WTC11 (cell line): ENCODE measurements at regions not wholly inside any gene's neighbourhood (a gene's known extent, or its start where the extent isn't known, plus 50 kb on each side); places are given as distances from the start of the nearest gene placed in this dataset.

ENCODE experiments used
- ATAC-seq: fragments of 200-7000 bp; cut with Tn5 transposase; 2 replicates; pipeline ENCODE4 v1.10.0; 2021; ENCODE audit warnings: mild to moderate bottlenecking, moderate library complexity
- CTCF ChIA-PET: fragments of 300-600 bp; sonication (Branson Sonifier 250); formaldehyde crosslinking; loops from one replicate; lab custom pipeline; 2021; ENCODE audit warnings: antibody characterized with exemption; lab: Charles Lee
- POLR2A ChIA-PET: fragments of 350-600 bp; sonication (Branson Sonifier 250); formaldehyde crosslinking; loops from one replicate; lab custom pipeline; 2021; ENCODE audit warnings: antibody characterized with exemption; lab: Charles Lee
- DNase-seq: peaks from one replicate; pipeline ENCODE4 v3.0.0; 2021; ENCODE audit warnings: low spot score
- H3K27ac Mint-ChIP-seq: 2 replicates; pipeline ENCODE4 v1.8.0; 2021; ENCODE audit warnings: mixed read lengths
- H3K27me3 Mint-ChIP-seq: 2 replicates; pipeline ENCODE4 v1.8.0; 2021; ENCODE audit warnings: low read depth, mild to moderate bottlenecking, moderate library complexity, mixed read lengths
- H3K36me3 Mint-ChIP-seq: 2 replicates; pipeline ENCODE4 v1.8.0; 2021; ENCODE audit warnings: mixed read lengths
- H3K4me1 Mint-ChIP-seq: 2 replicates; pipeline ENCODE4 v1.8.0; 2022; ENCODE audit warnings: mixed read lengths
- H3K4me3 Mint-ChIP-seq: 2 replicates; pipeline ENCODE4 v1.8.0; 2021; ENCODE audit warnings: mild to moderate bottlenecking, moderate library complexity, mixed read lengths
- H3K9me3 Mint-ChIP-seq: 2 replicates; pipeline ENCODE4 v1.8.0; 2021; ENCODE audit warnings: mixed read lengths
- ATF1 ChIP-seq: sonication (generic); formaldehyde crosslinking; IDR thresholded peaks from 2 replicates; pipeline ENCODE4 v1.8.1; 2023; ENCODE audit warnings: mild to moderate bottlenecking, moderate library complexity, missing genetic modification reagents
- E2F1 ChIP-seq: sonication (generic); formaldehyde crosslinking; IDR thresholded peaks from 2 replicates; pipeline ENCODE4 v1.8.0; 2022; ENCODE audit warnings: mild to moderate bottlenecking, missing genetic modification reagents
- ETV6 ChIP-seq: sonication (generic); formaldehyde crosslinking; IDR thresholded peaks from 2 replicates; pipeline ENCODE4 v1.8.1; 2022; ENCODE audit warnings: mild to moderate bottlenecking, missing genetic modification reagents
- GABPB1 ChIP-seq: sonication (generic); formaldehyde crosslinking; IDR thresholded peaks from 2 replicates; pipeline ENCODE4 v1.8.1; 2023; ENCODE audit warnings: mild to moderate bottlenecking, missing genetic modification reagents
- HMGXB4 ChIP-seq: sonication (generic); formaldehyde crosslinking; IDR thresholded peaks from 2 replicates; pipeline ENCODE4 v1.8.1; 2023; ENCODE audit warnings: mild to moderate bottlenecking, moderate library complexity, missing genetic modification reagents
- IRF1 ChIP-seq: sonication (generic); formaldehyde crosslinking; IDR thresholded peaks from 2 replicates; pipeline ENCODE4 v1.8.0; 2023; ENCODE audit warnings: missing genetic modification reagents
- JAZF1 ChIP-seq: fragments of 250-450 bp; sonication (Bioruptor Pico); IDR thresholded peaks from 2 replicates; pipeline ENCODE4 v1.9.0; 2021; ENCODE audit warnings: moderate library complexity, mild to moderate bottlenecking, inconsistent platforms
- KAT7 ChIP-seq: sonication (generic); formaldehyde crosslinking; IDR thresholded peaks from 2 replicates; pipeline ENCODE4 v1.8.1; 2023; ENCODE audit warnings: missing genetic modification reagents, mild to moderate bottlenecking, borderline replicate concordance
- MAX ChIP-seq: sonication (generic); formaldehyde crosslinking; IDR thresholded peaks from 2 replicates; pipeline ENCODE4 v1.8.0; 2022; ENCODE audit warnings: mild to moderate bottlenecking, missing genetic modification reagents
- MLX ChIP-seq: sonication (generic); formaldehyde crosslinking; IDR thresholded peaks from 2 replicates; pipeline ENCODE4 v1.8.1; 2023; ENCODE audit warnings: mild to moderate bottlenecking, missing genetic modification reagents, moderate library complexity
- NFE2L1 ChIP-seq: sonication (generic); formaldehyde crosslinking; IDR thresholded peaks from 2 replicates; pipeline ENCODE4 v1.8.1; 2023; ENCODE audit warnings: missing genetic modification reagents
- NFYB ChIP-seq: sonication (generic); formaldehyde crosslinking; conservative IDR thresholded peaks from 2 replicates; pipeline ENCODE4 v1.8.0; 2022; ENCODE audit warnings: low read depth, missing genetic modification reagents
- RELA ChIP-seq: sonication (generic); formaldehyde crosslinking; IDR thresholded peaks from 2 replicates; pipeline ENCODE4 v1.8.1; 2022; ENCODE audit warnings: missing genetic modification reagents, mild to moderate bottlenecking, borderline replicate concordance
- SMAD3 ChIP-seq: sonication (generic); formaldehyde crosslinking; IDR thresholded peaks from 2 replicates; pipeline ENCODE4 v1.8.0; 2022; ENCODE audit warnings: missing genetic modification reagents, mild to moderate bottlenecking, borderline replicate concordance
- SP1 ChIP-seq: sonication (generic); formaldehyde crosslinking; conservative IDR thresholded peaks from 2 replicates; pipeline ENCODE4 v1.8.1; 2022; ENCODE audit warnings: missing genetic modification reagents
- TCF7 ChIP-seq: sonication (generic); formaldehyde crosslinking; IDR thresholded peaks from 2 replicates; pipeline ENCODE4 v1.8.0; 2022; ENCODE audit warnings: mild to moderate bottlenecking, low read depth, missing genetic modification reagents, moderate library complexity
- ZMAT4 ChIP-seq: fragments of 250-450 bp; sonication (Bioruptor Pico); IDR thresholded peaks from 2 replicates; pipeline ENCODE4 v1.9.0; 2021; ENCODE audit warnings: mild to moderate bottlenecking
- ZNF317 ChIP-seq: sonication (generic); formaldehyde crosslinking; IDR thresholded peaks from 2 replicates; pipeline ENCODE4 v1.8.1; 2023; ENCODE audit warnings: low read depth, mild to moderate bottlenecking, moderate library complexity, missing genetic modification reagents, borderline replicate concordance
- ZSCAN18 ChIP-seq: fragments of 250-450 bp; sonication (Bioruptor Pico); IDR thresholded peaks from 2 replicates; pipeline ENCODE4 v2.1.2; 2022; ENCODE audit warnings: mild to moderate bottlenecking, moderate library complexity

- TF ChIP-seq MAX (CRISPR knock-in tag): no peak
- TF ChIP-seq, all 79 proteins: peak for 0
Measured at GRCh38 chr19:34588846-34589245, 88.1 kb downstream of the SCGB2B2 start (continued).

- H3K36me3 Mint-ChIP-seq: no peaks in the 10 kb centered on the region
- H3K9me3 Mint-ChIP-seq: peaks cover 63% of the 10 kb centered on the region
- H3K27ac Mint-ChIP-seq: no peak overlapping the region
- no peak overlapping the region for H3K4me3 Mint-ChIP-seq
- POLR2A ChIA-PET: no interaction called here
- DNase-seq (no peak), ATAC-seq (no peak)
- H3K27me3 Mint-ChIP-seq: peaks cover 18% of the 10 kb centered on the region
- H3K4me1 Mint-ChIP-seq: peaks cover 6% of the 10 kb centered on the region
- TF ChIP-seq ZMAT4 (CRISPR knock-in tag) (no peak), GABPB1 (CRISPR knock-in tag) (no peak), ATF1 (no peak), RELA (CRISPR knock-in tag) (no peak), HMGXB4 (CRISPR knock-in tag) (no peak), MLX (CRISPR knock-in tag) (no peak), ZSCAN18 (CRISPR knock-in tag) (no peak), TCF7 (CRISPR knock-in tag) (no peak), ETV6 (CRISPR knock-in tag) (no peak), SMAD3 (CRISPR knock-in tag) (no peak), KAT7 (CRISPR knock-in tag) (no peak), MAX (CRISPR knock-in tag) (no peak), JAZF1 (CRISPR knock-in tag) (no peak), NFE2L1 (no peak), E2F1 (CRISPR knock-in tag) (no peak), ZNF317 (CRISPR knock-in tag) (no peak), NFYB (CRISPR knock-in tag) (no peak), SP1 (no peak), IRF1 (no peak)
- CTCF ChIA-PET: no interaction called here
Measured at GRCh38 chr19:34588249-34588648, 88.7 kb downstream of the SCGB2B2 start.
